OCI-LY7 (cell line): ENCODE measurements at regions not wholly inside any gene's neighbourhood (a gene's known extent, or its start where the extent isn't known, plus 50 kb on each side); places are given as distances from the start of the nearest gene placed in this dataset.

ENCODE experiments used
- BruUV-seq: library from RNA; stranded (reverse); fragments of 400-500 nt; replicated peaks from 2 replicates; lab custom pipeline; 2021; lab: Mats Ljungman, UMichigan
- CTCF ChIA-PET: fragments of 300-600 bp; sonication (Branson Sonifier 250); formaldehyde crosslinking; loops from one replicate; lab custom pipeline; 2022; ENCODE audit warnings: antibody characterized with exemption; ENCODE audit not compliant: unreplicated experiment; lab: Charles Lee
- POLR2A ChIA-PET: fragments of 300-600 bp; sonication (Branson Sonifier 250); formaldehyde crosslinking; loops from one replicate; lab custom pipeline; 2022; ENCODE audit warnings: antibody characterized with exemption; lab: Charles Lee
- DNase-seq: peaks from one replicate; pipeline ENCODE4 v3.0.0-alpha.2; 2015; ENCODE audit warnings: low spot score
- H2AFZ ChIP-seq: fragments of 200-600 bp; sonication (generic), shearing (Covaris generic); 2 replicates; pipeline ENCODE4 v1.6.1; 2014; ENCODE audit warnings: mild to moderate bottlenecking, antibody characterized with exemption, low read length, moderate library complexity
- H3K27ac ChIP-seq: fragments of 200-600 bp; sonication (generic); 2 replicates; pipeline ENCODE4 v1.5.1; 2014; ENCODE audit warnings: mixed run types, low read depth, mild to moderate bottlenecking, moderate library complexity, low read length, inconsistent platforms; ENCODE audit not compliant: poor library complexity, severe bottlenecking
- H3K36me3 ChIP-seq: fragments of 200-600 bp; sonication (generic); 2 replicates; pipeline ENCODE4 v1.6.1; 2014; ENCODE audit warnings: mild to moderate bottlenecking, antibody characterized with exemption, low read length, moderate library complexity, mixed read lengths; ENCODE audit not compliant: insufficient read depth
- H3K4me1 ChIP-seq: fragments of 200-600 bp; sonication (generic); 2 replicates; pipeline ENCODE4 v1.5.1; 2014; ENCODE audit warnings: mild to moderate bottlenecking, low read length; ENCODE audit not compliant: insufficient read depth, poor library complexity, severe bottlenecking
- H3K4me2 ChIP-seq: fragments of 200-600 bp; sonication (generic); 2 replicates; pipeline ENCODE4 v1.6.1; 2014; ENCODE audit warnings: mild to moderate bottlenecking, low read length
- H3K4me3 ChIP-seq: fragments of 200-600 bp; sonication (generic); 2 replicates; pipeline ENCODE4 v1.5.1; 2014; ENCODE audit warnings: mild to moderate bottlenecking, low read depth, low read length; ENCODE audit not compliant: poor library complexity, severe bottlenecking
- H3K79me2 ChIP-seq: fragments of 200-600 bp; sonication (generic); 2 replicates; pipeline ENCODE4 v1.6.1; 2016; ENCODE audit warnings: low read depth, mild to moderate bottlenecking, low read length, moderate library complexity, mixed read lengths; ENCODE audit not compliant: insufficient read depth
- H3K9me2 ChIP-seq: fragments of 200-600 bp; sonication (generic); 2 replicates; pipeline ENCODE4 v1.6.1; 2016; ENCODE audit warnings: mild to moderate bottlenecking, low read length, mixed read lengths; ENCODE audit not compliant: insufficient read depth
- H3K9me3 ChIP-seq: fragments of 200-600 bp; sonication (generic); 2 replicates; pipeline ENCODE4 v1.6.1; 2014; ENCODE audit warnings: mild to moderate bottlenecking, mixed run types, low read length, mixed read lengths
- H4K20me1 ChIP-seq: fragments of 200-600 bp; sonication (generic); 2 replicates; pipeline ENCODE4 v1.6.1; 2014; ENCODE audit warnings: mild to moderate bottlenecking, antibody characterized with exemption, low read length, moderate library complexity, mixed read lengths; ENCODE audit not compliant: insufficient read depth
- EZH2phosphoT487 ChIP-seq: fragments of 200-600 bp; sonication (generic); IDR thresholded peaks from 2 replicates; pipeline ENCODE4 v1.6.1; 2018; ENCODE audit warnings: low read depth, borderline replicate concordance, mild to moderate bottlenecking, mixed run types, antibody characterized with exemption, low read length, moderate library complexity, mixed read lengths
- intact Hi-C: fragments of 100-400 bp; cut with micrococcal nuclease; formaldehyde crosslinking; loops from one replicate; pipeline ENCODE4 v1.10.0; 2022; ENCODE audit not compliant: unreplicated experiment
- TF ChIP-seq, protein P1 (sequence below): fragments of 200-600 bp; sonication (generic); conservative IDR thresholded peaks from 2 replicates; pipeline ENCODE4 v1.5.1; 2014; ENCODE audit warnings: mild to moderate bottlenecking, antibody characterized with exemption, low read length, moderate library complexity, mixed read lengths

DNA sequence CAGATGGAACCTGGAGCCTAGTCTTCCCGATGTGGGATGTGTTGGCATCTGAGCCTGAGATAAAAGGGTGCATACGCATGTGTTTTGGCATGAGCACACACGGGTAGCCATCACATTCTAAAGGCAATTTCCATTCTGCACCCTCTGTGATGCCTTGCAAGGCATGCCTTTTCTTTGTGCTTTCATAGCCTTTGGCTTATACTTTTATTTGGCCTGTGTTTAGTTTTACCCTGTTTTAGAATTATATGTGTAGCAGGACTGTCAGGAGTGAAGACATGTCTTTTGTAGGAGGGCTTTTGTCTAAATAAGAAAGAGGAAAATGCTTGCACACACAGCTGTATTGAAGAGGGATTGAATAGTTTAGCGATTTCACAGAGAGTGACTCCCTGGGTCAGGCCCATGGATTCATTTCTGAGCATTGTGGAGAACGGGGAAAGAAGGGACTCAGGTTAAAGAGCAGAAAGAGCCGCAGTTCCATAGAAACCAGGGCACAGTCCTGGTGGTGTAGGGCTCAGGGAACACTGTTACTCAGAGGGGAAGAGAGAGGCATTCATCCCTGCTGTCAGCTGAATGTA, 530.2 kb downstream of the DHX35 start:
- no peaks in the 10 kb centered on the region for H3K4me1 ChIP-seq
- H3K36me3 ChIP-seq, result no peaks in the 10 kb centered on the region
- no peaks in the 10 kb centered on the region for H3K79me2 ChIP-seq
- intact Hi-C loops, result no loop called here
- BruUV-seq, result no TSS peak
- H3K27ac ChIP-seq, result no peak overlapping the region
- ChIA-PET POLR2A (no interaction called here), CTCF (no interaction called here)
- no peaks in the 10 kb centered on the region for H4K20me1 ChIP-seq
- no peak overlapping the region for H2AFZ ChIP-seq
- H3K9me3 ChIP-seq, result no peaks in the 10 kb centered on the region
- no peak overlapping the region for H3K4me3 ChIP-seq
- TF ChIP-seq, protein P1, sequence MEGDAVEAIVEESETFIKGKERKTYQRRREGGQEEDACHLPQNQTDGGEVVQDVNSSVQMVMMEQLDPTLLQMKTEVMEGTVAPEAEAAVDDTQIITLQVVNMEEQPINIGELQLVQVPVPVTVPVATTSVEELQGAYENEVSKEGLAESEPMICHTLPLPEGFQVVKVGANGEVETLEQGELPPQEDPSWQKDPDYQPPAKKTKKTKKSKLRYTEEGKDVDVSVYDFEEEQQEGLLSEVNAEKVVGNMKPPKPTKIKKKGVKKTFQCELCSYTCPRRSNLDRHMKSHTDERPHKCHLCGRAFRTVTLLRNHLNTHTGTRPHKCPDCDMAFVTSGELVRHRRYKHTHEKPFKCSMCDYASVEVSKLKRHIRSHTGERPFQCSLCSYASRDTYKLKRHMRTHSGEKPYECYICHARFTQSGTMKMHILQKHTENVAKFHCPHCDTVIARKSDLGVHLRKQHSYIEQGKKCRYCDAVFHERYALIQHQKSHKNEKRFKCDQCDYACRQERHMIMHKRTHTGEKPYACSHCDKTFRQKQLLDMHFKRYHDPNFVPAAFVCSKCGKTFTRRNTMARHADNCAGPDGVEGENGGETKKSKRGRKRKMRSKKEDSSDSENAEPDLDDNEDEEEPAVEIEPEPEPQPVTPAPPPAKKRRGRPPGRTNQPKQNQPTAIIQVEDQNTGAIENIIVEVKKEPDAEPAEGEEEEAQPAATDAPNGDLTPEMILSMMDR, result no peak
- TF ChIP-seq EZH2phosphoT487, result no peak
- DNase-seq, result no peak
- no peak overlapping the region for H3K4me2 ChIP-seq
- H3K9me2 ChIP-seq, result no peaks in the 10 kb centered on the region

DNA sequence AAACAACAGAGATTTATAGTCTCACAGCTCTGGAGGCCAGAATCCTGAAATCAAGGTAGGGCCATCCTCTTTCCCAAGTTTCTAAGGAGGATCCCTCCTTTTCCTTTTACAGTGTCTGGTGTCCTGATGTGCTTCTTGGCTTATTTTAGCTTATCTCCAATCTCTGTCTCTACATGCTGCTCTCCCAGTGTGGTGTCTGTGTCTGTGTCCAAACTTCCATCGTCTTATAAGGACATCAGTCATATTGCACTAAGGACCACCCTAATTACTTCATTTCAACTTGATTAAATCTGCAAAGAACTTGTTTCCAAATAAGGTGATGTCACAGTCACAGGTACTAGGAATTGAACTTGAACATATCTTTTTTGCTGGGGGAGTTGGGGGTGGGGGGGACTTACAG, 529.6 kb downstream of the DHX35 start:
- Histone ChIP-seq H3K79me2 (no peaks in the 10 kb centered on the region), H2AFZ (no peak overlapping the region), H3K9me2 (no peaks in the 10 kb centered on the region), H3K9me3 (no peaks in the 10 kb centered on the region), H3K27ac (no peak overlapping the region), H3K4me2 (no peak overlapping the region), H3K4me1 (no peaks in the 10 kb centered on the region), H4K20me1 (no peaks in the 10 kb centered on the region), H3K36me3 (no peaks in the 10 kb centered on the region), H3K4me3 (no peak overlapping the region)
- intact Hi-C loops, result no loop called here
- no peak for DNase-seq
- POLR2A ChIA-PET, result no interaction called here
- TF ChIP-seq, protein P1, result no peak
- TF ChIP-seq EZH2phosphoT487, result no peak
- CTCF ChIA-PET, result no interaction called here
- no TSS peak for BruUV-seq

DNA sequence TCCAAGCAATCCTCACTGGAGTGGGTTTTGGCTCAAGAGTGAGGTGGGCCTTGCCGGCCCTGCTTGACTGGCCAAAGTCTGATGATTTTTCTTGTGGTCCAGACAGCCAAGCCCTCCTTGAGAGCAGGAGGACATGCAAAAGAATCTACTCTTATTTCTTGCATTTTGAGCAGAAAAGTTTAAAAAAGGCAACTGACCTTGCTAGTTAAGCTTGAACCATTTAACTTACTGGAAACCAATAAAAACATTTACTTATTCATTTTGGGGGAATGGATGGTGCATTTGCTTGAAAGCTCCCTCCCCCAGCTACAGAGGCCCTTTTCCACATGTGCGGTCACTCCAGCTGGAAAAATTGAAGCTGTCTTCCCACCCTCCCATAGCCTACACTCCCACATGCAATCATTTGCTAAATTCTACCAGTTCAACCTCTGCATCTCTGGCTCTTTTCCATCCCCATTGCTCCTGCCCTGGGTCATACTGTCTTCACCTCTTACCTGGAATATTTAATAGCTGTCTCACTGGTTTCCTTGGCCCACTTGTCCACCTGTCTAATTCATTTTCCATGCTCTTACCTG, 527.9 kb downstream of the DHX35 start:
- Histone ChIP-seq H3K4me2 (no peak overlapping the region), H2AFZ (no peak overlapping the region), H3K36me3 (no peaks in the 10 kb centered on the region), H3K27ac (no peak overlapping the region), H3K9me3 (no peaks in the 10 kb centered on the region), H3K4me3 (no peak overlapping the region), H3K4me1 (no peaks in the 10 kb centered on the region), H3K79me2 (no peaks in the 10 kb centered on the region), H3K9me2 (no peaks in the 10 kb centered on the region), H4K20me1 (no peaks in the 10 kb centered on the region)
- no peak for TF ChIP-seq EZH2phosphoT487
- TF ChIP-seq, protein P1, result no peak
- DNase-seq, result no peak
- CTCF ChIA-PET, result no interaction called here
- no TSS peak for BruUV-seq
- intact Hi-C loops, result no loop called here
- POLR2A ChIA-PET, result no interaction called here
